HS-5 (cell line): ENCODE measurements at regions not wholly inside any gene's neighbourhood (a gene's known extent, or its start where the extent isn't known, plus 50 kb on each side); places are given as distances from the start of the nearest gene placed in this dataset.
A peak's percentile ranks its signal among the peaks of the same experiment; 100 is the strongest.
"Not testable (repeated sequence)": the region's sequence is repeated elsewhere in the genome, so short reads cannot be mapped to it uniquely, and the experiment has no call there.

Experiments used
- DNase-seq: peaks from one replicate; pipeline ENCODE4 v3.0.0-alpha.2; 2012; ENCODE audit warnings: low read depth

- not testable (repeated sequence) for DNase-seq
Measured at GRCh38 chr15:44817797-44818196, 81.5 kb downstream of the TRIM69 start.

GRCh38 chr15:44819331-44819987 is 83.1 kb downstream of the TRIM69 start:
- DNase-seq = not testable (repeated sequence)

GRCh38 chr15:44820535-44820934 is 84.2 kb downstream of the TRIM69 start:
- not testable (repeated sequence) for DNase-seq

GRCh38 chr15:44820967-44821366 is 84.6 kb downstream of the TRIM69 start:
- not testable (repeated sequence) for DNase-seq

- not testable (repeated sequence) for DNase-seq
Measured at GRCh38 chr15:44824277-44825145, 88.2 kb downstream of the TRIM69 start.

GRCh38 chr15:44826583-44826982 is 90.3 kb downstream of the TRIM69 start:
- DNase-seq = not testable (repeated sequence)

GRCh38 chr15:44828229-44828914 is 92.0 kb downstream of the TRIM69 start:
- DNase-seq = not testable (repeated sequence)

GRCh38 chr15:44829150-44829549 is 92.8 kb downstream of the TRIM69 start:
- not testable (repeated sequence) for DNase-seq

GRCh38 chr15:44830692-44831408 is 94.5 kb downstream of the TRIM69 start:
- not testable (repeated sequence) for DNase-seq

GRCh38 chr15:44831409-44831741 is 95.0 kb downstream of the TRIM69 start:
- DNase-seq = not testable (repeated sequence)

- not testable (repeated sequence) for DNase-seq
Measured at GRCh38 chr15:44832133-44832532, 95.8 kb downstream of the TRIM69 start.

GRCh38 chr15:44833081-44833480 is 96.8 kb downstream of the TRIM69 start:
- DNase-seq = not testable (repeated sequence)

GRCh38 chr15:44833761-44834160 is 97.4 kb downstream of the TRIM69 start:
- DNase-seq = not testable (repeated sequence)

- DNase-seq = not testable (repeated sequence)
Measured at GRCh38 chr15:44835082-44835481, 98.8 kb downstream of the TRIM69 start.

GRCh38 chr15:44836094-44836493 is 99.8 kb downstream of the TRIM69 start:
- DNase-seq = no peak

GRCh38 chr15:44838929-44839328 is 102.6 kb downstream of the TRIM69 start:
- peak; percentile 18 for DNase-seq

GRCh38 chr15:44841762-44842161 is 105.4 kb downstream of the TRIM69 start:
- not testable (repeated sequence) for DNase-seq

- DNase-seq = not testable (repeated sequence)
Measured at GRCh38 chr15:44842883-44843282, 106.6 kb downstream of the TRIM69 start.

GRCh38 chr15:44844936-44845335 is 108.6 kb downstream of the TRIM69 start:
- DNase-seq = not testable (repeated sequence)

GRCh38 chr15:44846156-44846555 is 109.8 kb downstream of the TRIM69 start:
- DNase-seq = not testable (repeated sequence)

GRCh38 chr15:44847555-44847954 is 108.9 kb upstream of the TERB2 start:
- not testable (repeated sequence) for DNase-seq

GRCh38 chr15:44848859-44849258 is 107.6 kb upstream of the TERB2 start:
- not testable (repeated sequence) for DNase-seq
